Neural crest cell (in vitro differentiated cells): ENCODE measurements at regions not wholly inside any gene's neighbourhood (a gene's known extent, or its start where the extent isn't known, plus 50 kb on each side); places are given as distances from the start of the nearest gene placed in this dataset.
"Not testable (repeated sequence)": the region's sequence is repeated elsewhere in the genome, so short reads cannot be mapped to it uniquely, and the experiment has no call there.

Source experiments
- DNase-seq: peaks from one replicate; pipeline ENCODE4 v3.0.0; 2021; ENCODE audit warnings: low read depth, mixed read lengths, low spot score
- H3K27ac Mint-ChIP-seq: one replicate; pipeline ENCODE4 v1.8.0; 2021; ENCODE audit warnings: mild to moderate bottlenecking, mixed read lengths; ENCODE audit not compliant: unreplicated experiment
- H3K27me3 Mint-ChIP-seq: 2 replicates; pipeline ENCODE4 v1.8.0; 2021; ENCODE audit warnings: low read depth, mild to moderate bottlenecking, mixed read lengths
- H3K36me3 Mint-ChIP-seq: 2 replicates; pipeline ENCODE4 v1.8.0; 2021; ENCODE audit warnings: low read depth, mild to moderate bottlenecking, mixed read lengths
- H3K4me1 Mint-ChIP-seq: 2 replicates; pipeline ENCODE4 v1.8.0; 2021; ENCODE audit warnings: mixed read lengths
- H3K4me3 Mint-ChIP-seq: one replicate; pipeline ENCODE4 v1.8.0; 2021; ENCODE audit warnings: mild to moderate bottlenecking, mixed read lengths
- H3K9me3 Mint-ChIP-seq: 2 replicates; pipeline ENCODE4 v1.8.0; 2021; ENCODE audit warnings: mixed read lengths
- CTCF ChIP-seq: fragments of 200-600 bp; sonication (generic); conservative IDR thresholded peaks from 2 replicates; pipeline ENCODE4 v1.5.0; 2021; ENCODE audit warnings: antibody characterized with exemption, mild to moderate bottlenecking

- Mint-ChIP-seq H3K9me3 (no peaks in the 10 kb centered on the region), H3K4me1 (no peaks in the 10 kb centered on the region)
These were observed 417.1 kb downstream of the SOCS6 start for GRCh38 chr18:70705831-70706416.

GRCh38 chr18:70700496-70700895 lies 411.7 kb downstream of the SOCS6 start:
- H3K4me3 Mint-ChIP-seq = no peak overlapping the region
- no peak overlapping the region for H3K27ac Mint-ChIP-seq
- no peaks in the 10 kb centered on the region for H3K27me3 Mint-ChIP-seq
- H3K4me1 Mint-ChIP-seq = no peaks in the 10 kb centered on the region
- TF ChIP-seq CTCF = no peak
- DNase-seq = no peak
- no peaks in the 10 kb centered on the region for H3K36me3 Mint-ChIP-seq
- peaks cover 3% of the 10 kb centered on the region for H3K9me3 Mint-ChIP-seq

More at GRCh38 chr18:70705831-70706416, 417.1 kb downstream of the SOCS6 start:
- no peak for DNase-seq
- peaks cover 3% of the 10 kb centered on the region for H3K27me3 Mint-ChIP-seq
- TF ChIP-seq CTCF = no peak
- H3K36me3 Mint-ChIP-seq = no peaks in the 10 kb centered on the region
- H3K4me3 Mint-ChIP-seq = no peak overlapping the region
- H3K27ac Mint-ChIP-seq = no peak overlapping the region

GRCh38 chr18:70698574-70698973 lies 409.7 kb downstream of the SOCS6 start:
- H3K9me3 Mint-ChIP-seq = peaks cover 3% of the 10 kb centered on the region
- no peaks in the 10 kb centered on the region for H3K36me3 Mint-ChIP-seq
- H3K27ac Mint-ChIP-seq = no peak overlapping the region
- no peak overlapping the region for H3K4me3 Mint-ChIP-seq
- no peak for TF ChIP-seq CTCF
- DNase-seq = no peak
- H3K27me3 Mint-ChIP-seq = no peaks in the 10 kb centered on the region
- H3K4me1 Mint-ChIP-seq = no peaks in the 10 kb centered on the region

- no peak for DNase-seq
These were observed 404.4 kb downstream of the SOCS6 start for GRCh38 chr18:70693246-70693645.

GRCh38 chr18:70689765-70690164 lies 400.9 kb downstream of the SOCS6 start:
- not testable (repeated sequence) for H3K9me3 Mint-ChIP-seq, H3K4me1 Mint-ChIP-seq, H3K27me3 Mint-ChIP-seq, DNase-seq, H3K4me3 Mint-ChIP-seq, H3K36me3 Mint-ChIP-seq, H3K27ac Mint-ChIP-seq

More at GRCh38 chr18:70693246-70693645, 404.4 kb downstream of the SOCS6 start:
- no peaks in the 10 kb centered on the region for H3K4me1 Mint-ChIP-seq
- H3K4me3 Mint-ChIP-seq = no peak overlapping the region
- H3K27me3 Mint-ChIP-seq = no peaks in the 10 kb centered on the region
- peaks cover 3% of the 10 kb centered on the region for H3K9me3 Mint-ChIP-seq
- H3K27ac Mint-ChIP-seq = no peak overlapping the region
- no peaks in the 10 kb centered on the region for H3K36me3 Mint-ChIP-seq
- TF ChIP-seq CTCF = no peak

GRCh38 chr18:70688286-70688685 lies 399.4 kb downstream of the SOCS6 start:
- TF ChIP-seq CTCF = no peak
- Mint-ChIP-seq H3K4me3 (no peak overlapping the region), H3K36me3 (no peaks in the 10 kb centered on the region), H3K27me3 (no peaks in the 10 kb centered on the region), H3K9me3 (no peaks in the 10 kb centered on the region), H3K4me1 (no peaks in the 10 kb centered on the region), H3K27ac (no peak overlapping the region)
- no peak for DNase-seq
